ENCODE measurements at regions not wholly inside any gene's neighbourhood (a gene's known extent, or its start where the extent isn't known, plus 50 kb on each side); places are given as distances from the start of the nearest gene placed in this dataset.

DNA sequence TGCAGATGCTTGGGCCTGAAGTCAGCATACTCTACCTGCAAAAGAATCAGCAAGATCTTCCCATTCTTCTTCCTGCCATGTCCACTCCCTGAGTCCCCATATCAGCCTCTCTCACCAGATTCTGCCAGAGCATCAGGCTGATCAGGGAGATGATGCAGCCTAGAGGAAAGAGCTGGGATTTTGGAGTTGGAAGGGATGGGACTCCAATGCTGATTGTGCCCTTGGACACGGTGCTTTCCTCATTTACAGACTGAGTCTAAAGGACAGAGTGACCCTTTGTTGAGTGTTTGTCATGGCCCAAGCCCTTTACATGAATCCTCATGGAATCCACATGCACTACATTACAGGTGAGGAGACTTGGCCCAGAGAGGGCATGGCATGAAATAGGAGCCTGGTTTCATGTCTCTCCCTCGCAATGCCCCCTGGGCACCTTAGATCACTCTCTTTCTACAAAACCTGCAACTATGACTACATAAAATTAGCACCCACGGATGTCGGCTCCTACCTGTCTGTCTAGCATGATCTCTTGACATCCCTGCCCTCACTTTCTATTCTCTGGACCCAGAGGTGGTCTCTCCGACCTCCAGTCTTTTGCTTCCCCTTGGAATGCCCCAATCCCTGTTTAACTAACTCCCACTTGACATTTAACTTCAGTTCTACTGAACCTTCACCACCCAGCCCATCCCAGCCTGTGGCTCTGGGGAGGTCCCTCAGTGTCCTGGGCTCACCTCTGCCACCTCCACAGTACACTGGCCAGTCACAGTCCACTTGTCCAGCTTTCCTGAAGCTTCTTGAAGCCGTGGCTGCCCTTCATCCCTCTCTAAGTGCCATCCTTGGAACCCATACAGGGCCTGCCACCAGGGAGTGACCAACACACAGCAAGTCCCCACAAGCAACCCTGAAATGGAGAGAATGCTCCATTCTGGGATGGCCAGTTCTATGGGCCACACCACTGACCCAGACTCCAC is 173.5 kb downstream of the ABHD5 start:
- no peak for DNase-seq (ENCODE audit: extremely low read depth, low read depth)
- TF ChIP-seq, protein P1, sequence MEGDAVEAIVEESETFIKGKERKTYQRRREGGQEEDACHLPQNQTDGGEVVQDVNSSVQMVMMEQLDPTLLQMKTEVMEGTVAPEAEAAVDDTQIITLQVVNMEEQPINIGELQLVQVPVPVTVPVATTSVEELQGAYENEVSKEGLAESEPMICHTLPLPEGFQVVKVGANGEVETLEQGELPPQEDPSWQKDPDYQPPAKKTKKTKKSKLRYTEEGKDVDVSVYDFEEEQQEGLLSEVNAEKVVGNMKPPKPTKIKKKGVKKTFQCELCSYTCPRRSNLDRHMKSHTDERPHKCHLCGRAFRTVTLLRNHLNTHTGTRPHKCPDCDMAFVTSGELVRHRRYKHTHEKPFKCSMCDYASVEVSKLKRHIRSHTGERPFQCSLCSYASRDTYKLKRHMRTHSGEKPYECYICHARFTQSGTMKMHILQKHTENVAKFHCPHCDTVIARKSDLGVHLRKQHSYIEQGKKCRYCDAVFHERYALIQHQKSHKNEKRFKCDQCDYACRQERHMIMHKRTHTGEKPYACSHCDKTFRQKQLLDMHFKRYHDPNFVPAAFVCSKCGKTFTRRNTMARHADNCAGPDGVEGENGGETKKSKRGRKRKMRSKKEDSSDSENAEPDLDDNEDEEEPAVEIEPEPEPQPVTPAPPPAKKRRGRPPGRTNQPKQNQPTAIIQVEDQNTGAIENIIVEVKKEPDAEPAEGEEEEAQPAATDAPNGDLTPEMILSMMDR (IDR thresholded peaks at IDR 0.05; ENCODE audit: low read depth, low read length, missing control alignments), result no peak

DNA sequence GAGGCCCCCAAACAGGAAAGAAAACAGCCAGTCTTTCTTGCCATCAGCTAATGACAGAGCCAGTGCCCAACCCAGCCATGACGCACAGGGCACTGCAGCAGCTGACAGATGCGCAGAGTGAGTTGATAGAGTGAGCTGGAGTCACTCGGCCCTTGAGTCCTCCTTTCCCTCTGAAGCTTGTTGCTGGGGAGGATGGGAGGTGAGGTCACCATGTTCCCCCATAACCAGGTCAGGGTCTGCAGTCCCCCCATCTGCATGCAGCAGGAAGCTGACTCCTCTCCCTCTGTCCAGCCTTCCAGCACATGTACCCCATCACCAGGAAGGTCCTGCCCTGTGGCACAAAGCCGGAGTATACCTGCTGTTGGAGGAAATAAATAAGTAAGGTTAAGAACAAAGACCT is 174.6 kb downstream of the ABHD5 start:
- no peak overlapping the region for H3K4me3 ChIP-seq (replicated peaks; ENCODE audit: low read depth, low read length)
- TF ChIP-seq, protein P1 (IDR thresholded peaks at IDR 0.05; ENCODE audit: low read depth, low read length, missing control alignments), result no peak
- no peak for DNase-seq (ENCODE audit: extremely low read depth, low read depth)

More for the DNA sequence above, 173.5 kb downstream of the ABHD5 start:
- H3K4me3 ChIP-seq (replicated peaks; ENCODE audit: low read depth, low read length), result no peak overlapping the region

DNA sequence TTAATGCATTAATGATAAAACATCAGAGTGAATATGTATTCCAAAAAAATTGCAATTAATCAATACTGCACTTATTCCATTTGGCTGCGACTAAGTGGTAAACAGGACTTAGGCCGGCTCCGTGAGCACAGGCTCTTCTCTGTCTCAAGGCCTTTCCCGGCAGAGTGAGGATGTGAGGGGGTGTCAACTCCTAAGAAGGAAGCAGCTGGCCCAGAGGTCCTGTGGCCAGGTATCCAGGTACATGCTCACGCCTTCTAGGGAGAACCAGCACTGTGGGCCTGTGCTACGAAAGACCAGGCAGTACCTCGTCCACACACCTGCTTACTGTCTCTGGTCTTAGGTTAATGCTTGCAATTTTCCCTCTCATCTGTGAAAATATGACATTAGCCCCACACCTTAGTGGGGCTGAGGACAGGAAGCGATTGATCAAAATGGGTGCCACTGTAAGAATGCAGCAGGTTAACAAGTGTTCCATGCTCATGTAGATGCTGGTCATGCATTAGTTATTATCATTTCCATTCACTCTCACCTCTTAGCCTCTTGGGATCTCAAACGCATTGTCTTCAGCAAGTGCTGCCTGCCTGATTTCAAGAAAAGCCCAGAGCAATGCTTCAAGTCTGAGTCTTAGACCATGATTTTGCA is 175.3 kb downstream of the ABHD5 start:
- H3K4me3 ChIP-seq (replicated peaks; ENCODE audit: low read depth, low read length), result no peak overlapping the region
- DNase-seq (ENCODE audit: extremely low read depth, low read depth), result no peak
- TF ChIP-seq, protein P1 (IDR thresholded peaks at IDR 0.05; ENCODE audit: low read depth, low read length, missing control alignments), result no peak

DNA sequence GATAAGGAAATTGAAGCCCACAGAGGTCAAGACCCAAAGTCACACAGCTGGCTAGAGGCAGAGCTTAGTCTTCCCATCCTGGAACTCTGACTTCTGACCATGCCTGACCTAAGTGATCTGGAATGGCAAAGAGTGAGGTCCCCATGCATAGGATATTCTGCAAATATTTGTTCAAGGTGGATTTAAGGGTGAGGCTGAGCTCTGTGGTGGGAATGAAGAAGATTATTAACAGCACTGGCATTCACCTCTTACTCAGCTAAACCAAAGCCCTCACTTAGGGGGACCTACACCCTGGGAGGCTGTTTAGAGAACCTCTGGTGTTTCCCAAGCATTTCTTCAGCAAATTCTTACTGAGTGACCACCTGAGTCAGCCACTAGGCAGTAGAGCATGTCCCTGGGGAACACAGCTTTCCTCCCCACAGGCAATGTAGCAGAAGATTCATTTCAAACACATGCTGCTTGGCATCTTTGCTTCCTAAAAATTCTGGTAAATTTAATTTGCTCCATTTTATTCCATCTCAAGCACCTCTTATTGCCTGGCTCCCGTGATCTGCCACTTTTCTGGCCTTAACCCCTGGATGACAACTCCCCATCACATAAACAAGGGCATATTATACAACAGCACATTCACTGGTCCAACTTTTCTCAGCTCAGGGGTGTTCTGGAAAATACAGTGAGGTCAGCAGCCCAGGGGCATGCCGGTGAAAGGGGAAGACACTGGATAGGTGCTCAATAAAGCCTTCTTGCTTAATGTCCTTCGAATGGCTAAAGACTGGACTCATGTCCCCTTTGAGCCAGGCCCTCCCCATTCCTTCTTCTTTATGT is 176.0 kb downstream of the ABHD5 start:
- H3K4me3 ChIP-seq (replicated peaks; ENCODE audit: low read depth, low read length), result no peak overlapping the region
- TF ChIP-seq, protein P1 (IDR thresholded peaks at IDR 0.05; ENCODE audit: low read depth, low read length, missing control alignments), result no peak
- no peak for DNase-seq (ENCODE audit: extremely low read depth, low read depth)

DNA sequence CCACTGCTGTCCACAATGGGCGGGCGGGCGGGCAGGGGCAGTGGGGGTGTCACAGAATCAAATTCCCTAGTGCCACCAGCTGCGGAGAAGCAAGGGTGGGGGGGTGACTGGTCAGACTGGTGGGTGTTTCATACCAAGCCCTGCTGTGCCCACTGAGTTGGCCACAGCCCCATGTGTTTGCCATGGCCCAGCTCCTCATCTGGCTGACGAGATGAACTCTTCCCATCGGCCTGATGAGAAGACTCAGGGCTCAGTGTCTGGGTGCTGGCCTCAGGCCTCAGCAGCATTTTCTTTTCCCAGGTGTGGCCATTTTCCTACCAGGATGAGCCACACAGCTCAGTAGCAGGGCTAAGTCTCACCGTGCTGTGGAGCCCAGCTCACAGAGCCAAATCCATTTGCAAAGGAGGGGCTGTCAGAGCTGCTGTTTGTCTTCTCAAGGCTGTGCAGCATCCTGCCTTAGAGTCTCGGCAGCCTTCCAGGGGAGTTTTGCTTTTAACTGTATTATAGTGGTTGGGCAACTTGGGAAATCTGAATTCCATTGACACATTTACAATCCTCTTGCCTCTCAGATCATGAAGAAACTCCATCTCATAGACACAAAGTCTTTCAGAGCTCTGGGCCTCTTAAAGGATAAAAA is 176.8 kb downstream of the ABHD5 start:
- TF ChIP-seq, protein P1 (IDR thresholded peaks at IDR 0.05; ENCODE audit: low read depth, low read length, missing control alignments), result no peak
- DNase-seq (ENCODE audit: extremely low read depth, low read depth), result no peak
- no peak overlapping the region for H3K4me3 ChIP-seq (replicated peaks; ENCODE audit: low read depth, low read length)

DNA sequence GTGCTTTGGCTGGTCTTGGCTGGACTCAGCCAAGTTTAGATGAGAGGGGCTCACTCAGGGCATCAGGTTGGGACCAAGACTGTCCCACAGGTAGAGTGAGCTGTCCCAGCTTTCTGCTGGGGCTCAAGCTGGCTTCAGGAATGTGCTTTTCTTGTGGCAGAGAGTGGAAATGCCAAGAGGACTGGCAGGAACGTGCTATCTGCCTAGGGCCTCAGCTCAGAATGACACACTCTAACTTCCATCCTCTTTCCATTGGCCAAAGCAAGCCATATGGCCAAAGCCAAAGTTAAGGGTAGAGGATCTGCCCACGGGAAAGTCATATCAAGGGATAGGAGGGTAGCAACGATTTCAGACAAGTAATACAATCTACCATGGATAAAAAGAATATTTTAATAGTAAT is 178.8 kb downstream of the ABHD5 start:
- no peak overlapping the region for H3K4me3 ChIP-seq (replicated peaks; ENCODE audit: low read depth, low read length)
- DNase-seq (ENCODE audit: extremely low read depth, low read depth), result no peak
- TF ChIP-seq, protein P1 (IDR thresholded peaks at IDR 0.05; ENCODE audit: low read depth, low read length, missing control alignments), result no peak
